A549 (cell line): ENCODE measurements at regions not wholly inside any gene's neighbourhood (a gene's known extent, or its start where the extent isn't known, plus 50 kb on each side); places are given as distances from the start of the nearest gene placed in this dataset.

Experiments
- ATAC-seq, 2 experiments: fragments of 200-7000 bp in 1 of 2; fragments of >200 bp in 1 of 2; cut with Nextera tagmentation in 1 of 2; cut with Tn5 transposase in 1 of 2; 3 replicates each; pipeline versions ENCODE4 v1.8.0 to v1.9.1; 2018 to 2020; ENCODE audit warnings: mild to moderate bottlenecking in 1 of 2, moderate library complexity in 1 of 2
- CTCF ChIA-PET: fragments of 300-600 bp; sonication (Branson Sonifier 250); formaldehyde crosslinking; extraction: SDS; loops from one replicate; lab custom pipeline; 2021; ENCODE audit warnings: antibody characterized with exemption, inconsistent platforms; lab: Yijun Ruan, JAX
- POLR2A ChIA-PET: fragments of 350-600 bp; formaldehyde crosslinking; extraction: SDS; loops from one replicate; lab custom pipeline; 2021; ENCODE audit warnings: antibody characterized with exemption, inconsistent platforms; lab: Yijun Ruan, JAX
- DNase-seq, 2 experiments: peaks; one replicate each; pipeline versions ENCODE4 v3.0.0 to v3.0.0-alpha.2; 2011 to 2016; ENCODE audit warnings: low read depth in 1 of 2, low spot score in 1 of 2
- FAIRE-seq: peaks from 2 replicates; lab custom pipeline; 2011; peaks lifted over from hg19 to GRCh38; lab: Jason Lieb, UNC
- H3K27ac ChIP-seq, 2 experiments: fragments of >200 bp; sonication (Bioruptor Twin); formaldehyde crosslinking; 3 replicates each; pipeline ENCODE4 v1.5.1; 2016 to 2017
- H3K4me1 ChIP-seq: fragments of >200 bp; sonication (Bioruptor Twin); formaldehyde crosslinking; 3 replicates; pipeline ENCODE4 v1.6.1; 2016
- H3K4me2 ChIP-seq: fragments of >200 bp; sonication (Bioruptor Twin); formaldehyde crosslinking; 3 replicates; pipeline ENCODE4 v1.6.1; 2016
- H3K4me3 ChIP-seq: fragments of >200 bp; sonication (Bioruptor Twin); formaldehyde crosslinking; 3 replicates; pipeline ENCODE4 v1.5.1; 2016
- H3K9me3 ChIP-seq: fragments of >200 bp; sonication (Bioruptor Twin); formaldehyde crosslinking; 3 replicates; pipeline ENCODE4 v1.6.1; 2016
- CEBPB ChIP-seq, 2 experiments: fragments of >200 bp in 1 of 2; sonication (Bioruptor Twin) in 1 of 2; formaldehyde crosslinking in 1 of 2; IDR thresholded peaks; 2 replicates each; pipeline ENCODE4 v1.6.1; 2012 to 2016
- CTCF ChIP-seq: fragments of >200 bp; sonication (Bioruptor Twin); formaldehyde crosslinking; IDR thresholded peaks from 3 replicates; pipeline ENCODE4 v1.5.1; 2016
- EHMT2 ChIP-seq: fragments of 200-600 bp; sonication (generic); IDR thresholded peaks from 2 replicates; pipeline ENCODE4 v1.6.1; 2016; ENCODE audit warnings: antibody characterized with exemption, low read depth, mild to moderate bottlenecking, moderate library complexity
- FOSB ChIP-seq: fragments of 250-450 bp; sonication (Bioruptor Pico); IDR thresholded peaks from 2 replicates; pipeline ENCODE4 v1.5.0; 2020; ENCODE audit warnings: mild to moderate bottlenecking, moderate library complexity
- GATA3 ChIP-seq: IDR thresholded peaks from 2 replicates; pipeline ENCODE4 v1.6.1; 2012; ENCODE audit warnings: borderline replicate concordance
- HOXB13 ChIP-seq: fragments of 250-450 bp; sonication (Bioruptor Pico); IDR thresholded peaks from 2 replicates; pipeline ENCODE4 v1.5.0; 2020; ENCODE audit warnings: low read depth, mild to moderate bottlenecking, moderate library complexity
- HOXB5 ChIP-seq: fragments of 250-450 bp; sonication (Bioruptor Pico); IDR thresholded peaks from 2 replicates; pipeline ENCODE4 v1.5.0; 2020; ENCODE audit warnings: mild to moderate bottlenecking, moderate library complexity
- JUN ChIP-seq, 2 experiments: fragments of >200 bp; sonication (Bioruptor Twin); formaldehyde crosslinking; IDR thresholded peaks; 2 replicates in 1 of 2; 3 replicates in 1 of 2; pipeline ENCODE4 v1.6.1; 2016 to 2017
- MAFK ChIP-seq: fragments of 450-650 bp; IDR thresholded peaks from 2 replicates; pipeline ENCODE4 v1.6.1; 2014; ENCODE audit not compliant: partially characterized antibody
- MAZ ChIP-seq: fragments of 150-350 bp; IDR thresholded peaks from 2 replicates; pipeline ENCODE4 v1.6.1; 2014; ENCODE audit warnings: antibody characterized with exemption, low read depth, low read length, borderline replicate concordance
- NPAS2 ChIP-seq: fragments of 250-450 bp; sonication (Bioruptor Pico); IDR thresholded peaks from 2 replicates; pipeline ENCODE4 v1.8.0; 2022; ENCODE audit warnings: mild to moderate bottlenecking, moderate library complexity, borderline replicate concordance
- PBX3 ChIP-seq: IDR thresholded peaks from 2 replicates; pipeline ENCODE4 v1.6.1; 2012
- POLR2AphosphoS2 ChIP-seq: conservative IDR thresholded peaks from 2 replicates; pipeline ENCODE4 v1.6.1; 2012; ENCODE audit warnings: low read length, improper control_type of control experiment, inconsistent platforms
- REST ChIP-seq: fragments of 200-600 bp; sonication (generic); IDR thresholded peaks from 2 replicates; pipeline ENCODE4 v1.6.1; 2016; ENCODE audit warnings: antibody characterized with exemption, mild to moderate bottlenecking, moderate library complexity
- ZFP36 ChIP-seq: fragments of 450-650 bp; IDR thresholded peaks from 2 replicates; pipeline ENCODE4 v1.6.1; 2014; ENCODE audit warnings: borderline replicate concordance; ENCODE audit not compliant: partially characterized antibody
- WGBS: methylation state at CpG from one replicate; pipeline ENCODE4 v1.1.6; 2017; ENCODE audit errors: missing lambda C conversion rate; 5-methylcytosine and 5-hydroxymethylcytosine counted together

- DNase-seq (no peak), ATAC-seq (no peak), FAIRE-seq (no peak)
- POLR2A ChIA-PET: no interaction called here
- WGBS: 86% methylated on average over 2 of the region's 2 CpGs
- Histone ChIP-seq H3K4me2 (no peak overlapping the region), H3K4me3 (no peak overlapping the region), H3K27ac (no peak overlapping the region)
- TF ChIP-seq PBX3: no peak
- no peak for TF ChIP-seq JUN (IDR thresholded peaks at IDR 0.05)
- TF ChIP-seq HOXB5 (CRISPR knock-in tag): no peak
- no peak for TF ChIP-seq EHMT2
- TF ChIP-seq MAZ: no peak
- TF ChIP-seq, all 56 proteins: peak for 0
- CTCF ChIA-PET: interaction anchor here (1.0 to 1.6 kb wide), 3 partner anchors 19 to 123 kb away, joined by 3 read pairs; no protein-coding TSS in a partner anchor
- Histone ChIP-seq H3K4me1 (peaks cover 6% of the 10 kb centered on the region; the same call in 2 of the 3 replicates), H3K9me3 (no peaks in the 10 kb centered on the region)
These were observed 441.6 kb downstream of the SIPA1L2 start for GRCh38 chr1:232188318-232188717.

- no peak for ATAC-seq
- 63% methylated on average over 3 of the region's 3 CpGs for WGBS
- TF ChIP-seq CEBPB (IDR thresholded peaks at IDR 0.05) (no peak), GATA3 (no peak)
These were observed 443.0 kb downstream of the SIPA1L2 start for GRCh38 chr1:232186931-232187330.

GRCh38 chr1:232184561-232185530, 445.1 kb downstream of the SIPA1L2 start:
- Histone ChIP-seq H3K4me1 (0 out of 3 replicates have a peak, but pooled peaks cover 3% of the 10 kb centered on the region), H3K4me2 (no peak overlapping the region), H3K9me3 (no peaks in the 10 kb centered on the region), H3K4me3 (no peak overlapping the region), H3K27ac (no peak overlapping the region)
- TF ChIP-seq REST (no peak), POLR2AphosphoS2 (no peak), MAFK (no peak), CTCF (no peak), ZFP36 (no peak), FOSB (CRISPR knock-in tag) (no peak), NPAS2 (CRISPR knock-in tag) (no peak), HOXB13 (CRISPR knock-in tag) (no peak)
- no peak for DNase-seq
- no peak for ATAC-seq
- POLR2A ChIA-PET: no interaction called here
- 80% methylated on average over 18 of the region's 18 CpGs for WGBS
- no peak for FAIRE-seq
- CTCF ChIA-PET: interaction anchor here (0.5 to 0.8 kb wide), 2 partner anchors 261 to 428 kb away, joined by 3 read pairs; no protein-coding TSS in a partner anchor

More at GRCh38 chr1:232186931-232187330, 443.0 kb downstream of the SIPA1L2 start:
- Histone ChIP-seq H3K4me1 (no peaks in the 10 kb centered on the region), H3K27ac (no peak overlapping the region), H3K4me3 (no peak overlapping the region), H3K4me2 (no peak overlapping the region), H3K9me3 (no peaks in the 10 kb centered on the region)
- POLR2A ChIA-PET: no interaction called here
- DNase-seq (no peak), FAIRE-seq (no peak)
- CTCF ChIA-PET: interaction anchor here (1.6 kb wide), 1 partner anchor 17 kb away, joined by 3 read pairs; no protein-coding TSS in a partner anchor
